HCT116 (cell line): ENCODE measurements at regions not wholly inside any gene's neighbourhood (a gene's known extent, or its start where the extent isn't known, plus 50 kb on each side); places are given as distances from the start of the nearest gene placed in this dataset.

Experiments used
- ATAC-seq: fragments of 200-7000 bp; cut with Tn5 transposase; 2 replicates; pipeline ENCODE4 v1.9.1; 2020; ENCODE audit warnings: mild to moderate bottlenecking, moderate library complexity
- BruUV-seq: library from RNA; stranded (reverse); fragments of 400-500 nt; replicated peaks from 2 replicates; lab custom pipeline; 2021; lab: Mats Ljungman, UMichigan
- CTCF ChIA-PET: fragments of 300-600 bp; sonication (Branson Sonifier 250); formaldehyde crosslinking; loops from one replicate; lab custom pipeline; 2021; ENCODE audit warnings: antibody characterized with exemption; lab: Charles Lee
- POLR2A ChIA-PET: fragments of 300-600, 350-600 bp; sonication (Branson Sonifier 250); formaldehyde crosslinking; loops from one replicate; lab custom pipeline; 2021; ENCODE audit warnings: antibody characterized with exemption; lab: Charles Lee
- RAD21 ChIA-PET, 2 experiments: fragments of 300-600 bp; sonication (Branson Sonifier 250); formaldehyde crosslinking; loops; one replicate each; lab custom pipeline; 2023; ENCODE audit warnings: low total read pairs in 2 of 2; ENCODE audit not compliant: uncharacterized antibody in 2 of 2, unreplicated experiment in 2 of 2, low non-redundant PET in 1 of 2; lab: Charles Lee
- DNase-seq: peaks from one replicate; pipeline ENCODE4 v3.0.0-alpha.2; 2010; ENCODE audit warnings: low read depth, low spot score
- H2AFZ ChIP-seq: fragments of 200-600 bp; shearing (Covaris generic), sonication (generic); 2 replicates; pipeline ENCODE4 v1.6.1; 2017; ENCODE audit warnings: low read depth, mixed run types, mixed read lengths, antibody characterized with exemption, low read length; ENCODE audit not compliant: poor library complexity, severe bottlenecking
- H3K27ac ChIP-seq: 2 replicates; pipeline ENCODE4 v1.5.1; 2012; ENCODE audit warnings: low read depth, low read length
- H3K27me3 ChIP-seq: fragments of 200-600 bp; sonication (generic); 2 replicates; pipeline ENCODE4 v1.6.1; 2016; ENCODE audit warnings: mixed run types, low read length, mixed read lengths; ENCODE audit not compliant: insufficient read depth
- H3K36me3 ChIP-seq, 2 experiments: fragments of 200-500 bp in 1 of 2; fragments of 200-600 bp in 1 of 2; sonication (Bioruptor generic) in 1 of 2; sonication (generic) in 1 of 2; 2 replicates each; pipeline versions ENCODE4 v1.5.1 to v1.6.1; 2014 to 2016; ENCODE audit warnings: low read length in 2 of 2, inconsistent platforms in 1 of 2, mixed read lengths in 1 of 2, mixed run types in 1 of 2; ENCODE audit not compliant: insufficient read depth in 2 of 2, control insufficient read depth in 1 of 2
- H3K4me1 ChIP-seq, 2 experiments: fragments of 200-600 bp in 1 of 2; sonication (generic) in 1 of 2; 2 replicates each; pipeline versions ENCODE4 v1.5.1 to v1.6.1; 2012 to 2017; ENCODE audit warnings: low read length in 2 of 2, inconsistent platforms in 1 of 2, mild to moderate bottlenecking in 1 of 2, mixed read lengths in 1 of 2, mixed run types in 1 of 2, moderate library complexity in 1 of 2; ENCODE audit not compliant: insufficient read depth in 2 of 2, control insufficient read depth in 1 of 2
- H3K4me2 ChIP-seq: fragments of 200-600 bp; sonication (generic); 2 replicates; pipeline ENCODE4 v1.6.1; 2017; ENCODE audit warnings: mixed run types, low read length, mixed read lengths
- H3K4me3 ChIP-seq, 2 experiments: fragments of 200-600 bp in 1 of 2; sonication (generic) in 1 of 2; replicated peaks in 1 of 2; 2 replicates each; pipeline ENCODE4 v1.5.1; 2011 to 2016; ENCODE audit warnings: low read length in 2 of 2, control low read depth in 1 of 2, low read depth in 1 of 2, mild to moderate bottlenecking in 1 of 2, mixed read lengths in 1 of 2, mixed run types in 1 of 2
- H3K79me2 ChIP-seq: fragments of 200-600 bp; sonication (generic); 2 replicates; pipeline ENCODE4 v1.6.1; 2017; ENCODE audit warnings: mild to moderate bottlenecking, mixed run types, low read length, moderate library complexity, mixed read lengths; ENCODE audit not compliant: insufficient read depth
- H3K9ac ChIP-seq: fragments of 200-600 bp; sonication (generic); 2 replicates; pipeline ENCODE4 v1.6.1; 2016; ENCODE audit warnings: low read length, mixed read lengths
- H3K9me2 ChIP-seq: fragments of 200-600 bp; sonication (generic), shearing (Covaris generic); 2 replicates; pipeline ENCODE4 v1.6.1; 2017; ENCODE audit warnings: mixed run types, mild to moderate bottlenecking, moderate library complexity; ENCODE audit not compliant: insufficient read depth
- H3K9me3 ChIP-seq, 2 experiments: fragments of 200-500 bp in 1 of 2; fragments of 200-600 bp in 1 of 2; sonication (Bioruptor generic) in 1 of 2; sonication (generic) in 1 of 2; 2 replicates each; pipeline ENCODE4 v1.6.1; 2014 to 2017; ENCODE audit warnings: low read length in 2 of 2, mixed read lengths in 2 of 2, inconsistent platforms in 1 of 2, low read depth in 1 of 2, mild to moderate bottlenecking in 1 of 2, mixed run types in 1 of 2, moderate library complexity in 1 of 2; ENCODE audit not compliant: control insufficient read depth in 1 of 2, insufficient read depth in 1 of 2
- H4K20me1 ChIP-seq: fragments of 200-600 bp; sonication (generic), shearing (Covaris generic); 2 replicates; pipeline ENCODE4 v1.6.1; 2017; ENCODE audit warnings: mixed run types, mild to moderate bottlenecking, moderate library complexity; ENCODE audit not compliant: insufficient read depth
- ATF3 ChIP-seq: IDR thresholded peaks from 2 replicates; pipeline ENCODE4 v1.6.1; 2012
- CTCF ChIP-seq, 3 experiments: fragments of 200-600 bp in 1 of 3; sonication (generic) in 1 of 3; IDR thresholded peaks in 2 of 3; conservative IDR thresholded peaks in 1 of 3; 2 replicates each; pipeline ENCODE4 v1.5.1; 2012 to 2017; ENCODE audit warnings: low read depth in 2 of 3, low read length in 2 of 3, antibody characterized with exemption in 1 of 3, borderline replicate concordance in 1 of 3, control low read depth in 1 of 3, mild to moderate bottlenecking in 1 of 3, mixed read lengths in 1 of 3, mixed run types in 1 of 3, moderate library complexity in 1 of 3; ENCODE audit not compliant: insufficient read depth in 1 of 3
- EGR1 ChIP-seq: IDR thresholded peaks from 2 replicates; pipeline ENCODE4 v1.6.1; 2012; ENCODE audit warnings: low read depth
- ELF1 ChIP-seq: IDR thresholded peaks from 2 replicates; pipeline ENCODE4 v1.6.1; 2012; ENCODE audit warnings: low read depth, borderline replicate concordance
- EZH2 ChIP-seq: fragments of 200-600 bp; sonication (generic); IDR thresholded peaks from 2 replicates; pipeline ENCODE4 v1.6.1; 2017; ENCODE audit warnings: antibody characterized with exemption, mixed run types
- EZH2phosphoT487 ChIP-seq: fragments of 200-600 bp; IDR thresholded peaks from 2 replicates; pipeline ENCODE4 v1.6.1; 2018; ENCODE audit warnings: antibody characterized with exemption, borderline replicate concordance
- JUND ChIP-seq: IDR thresholded peaks from 2 replicates; pipeline ENCODE4 v1.6.1; 2012
- MAX ChIP-seq: IDR thresholded peaks from 2 replicates; pipeline ENCODE4 v1.6.1; 2012
- POLR2AphosphoS5 ChIP-seq: IDR thresholded peaks from 2 replicates; pipeline ENCODE4 v1.6.1; 2011; ENCODE audit warnings: mild to moderate bottlenecking, low read depth, low read length, moderate library complexity
- RAD21 ChIP-seq: IDR thresholded peaks from 2 replicates; pipeline ENCODE4 v1.6.1; 2012; ENCODE audit warnings: low read depth, mild to moderate bottlenecking
- SIN3A ChIP-seq: IDR thresholded peaks from 2 replicates; pipeline ENCODE4 v1.6.1; 2012; ENCODE audit warnings: low read depth
- SRF ChIP-seq: IDR thresholded peaks from 2 replicates; pipeline ENCODE4 v1.6.1; 2012; ENCODE audit warnings: low read depth
- TCF7L2 ChIP-seq: IDR thresholded peaks from 2 replicates; pipeline ENCODE4 v1.7.0; 2011; ENCODE audit warnings: borderline replicate concordance, inconsistent platforms; ENCODE audit not compliant: insufficient read depth, insufficient read length; ENCODE audit errors: extremely low read depth
- ZBTB33 ChIP-seq: IDR thresholded peaks from 2 replicates; pipeline ENCODE4 v1.6.1; 2011; ENCODE audit warnings: mild to moderate bottlenecking, low read length, moderate library complexity; ENCODE audit not compliant: insufficient replicate concordance; ENCODE audit errors: extremely low read depth
- intact Hi-C: fragments of 100-400 bp; cut with micrococcal nuclease; formaldehyde crosslinking; loops from 2 replicates; pipeline ENCODE4 v1.10.0; 2022

- Histone ChIP-seq H3K27ac (no peak overlapping the region), H3K9me3 (no peaks in the 10 kb centered on the region), H4K20me1 (no peaks in the 10 kb centered on the region), H3K27me3 (peaks cover 27% of the 10 kb centered on the region), H3K9ac (no peak overlapping the region), H3K36me3 (no peaks in the 10 kb centered on the region; a peak in 1 of 4 replicates)
- ChIA-PET RAD21 (no interaction called here), CTCF (no interaction called here)
- BruUV-seq = no TSS peak
- DNase-seq = no peak
- TF ChIP-seq EZH2phosphoT487 (no peak), SRF (no peak), RAD21 (no peak), SIN3A (no peak), JUND (no peak), ELF1 (no peak), MAX (no peak), POLR2AphosphoS5 (no peak), ZBTB33 (no peak), TCF7L2 (no peak), EZH2 (no peak), CTCF (IDR thresholded peaks at IDR 0.05 in 2 of 3, conservative IDR thresholded peaks at IDR 0.05 in 1 of 3; ENCODE audit: borderline replicate concordance in 1 of 3, insufficient read depth in 1 of 3, low read depth in 2 of 3, low read length in 2 of 3) (no peak), EGR1 (no peak), ATF3 (no peak)
- TF ChIP-seq, all 23 proteins: peak for 0
- H2AFZ ChIP-seq = no peak overlapping the region
- no peaks in the 10 kb centered on the region for H3K4me1 ChIP-seq
- H3K79me2 ChIP-seq = no peaks in the 10 kb centered on the region
- no peaks in the 10 kb centered on the region for H3K9me2 ChIP-seq
- no peak overlapping the region for H3K4me3 ChIP-seq
- intact Hi-C loops = no loop called here
- no peak overlapping the region for H3K4me2 ChIP-seq
- POLR2A ChIA-PET = no interaction called here
- no peak for ATAC-seq
These were observed 104.0 kb downstream of the MIS18A start for GRCh38 chr21:32174819-32175218.
